HEK293 (cell line): ENCODE measurements at regions not wholly inside any gene's neighbourhood (a gene's known extent, or its start where the extent isn't known, plus 50 kb on each side); places are given as distances from the start of the nearest gene placed in this dataset.

Source experiments
- CTCF ChIA-PET: fragments of 350-600 bp; formaldehyde crosslinking; extraction: SDS; loops from one replicate; lab custom pipeline; 2021; ENCODE audit warnings: antibody characterized with exemption; lab: Yijun Ruan, JAX
- POLR2A ChIA-PET: fragments of 300-600 bp; formaldehyde crosslinking; extraction: SDS; loops from one replicate; lab custom pipeline; 2020; ENCODE audit warnings: antibody characterized with exemption, inconsistent platforms; lab: Yijun Ruan, JAX
- H3K27ac ChIP-seq: fragments of 200-500 bp; sonication (Bioruptor generic); 2 replicates; pipeline ENCODE4 v1.5.1; 2014; ENCODE audit warnings: low read depth, low read length, control low read depth, inconsistent platforms; ENCODE audit errors: extremely low read depth
- H3K36me3 ChIP-seq, 2 experiments: fragments of 200-500 bp in 1 of 2; sonication (Bioruptor generic) in 1 of 2; 1 replicate in 1 of 2; 2 replicates in 1 of 2; pipeline ENCODE4 v1.5.1; 2014 to 2017; ENCODE audit warnings: inconsistent platforms in 2 of 2, low read length in 2 of 2; ENCODE audit not compliant: control insufficient read depth in 2 of 2, insufficient read depth in 1 of 2
- H3K4me1 ChIP-seq: fragments of 200-500 bp; sonication (Bioruptor generic); 2 replicates; pipeline ENCODE4 v1.5.1; 2014; ENCODE audit warnings: mild to moderate bottlenecking, low read length, inconsistent platforms; ENCODE audit not compliant: control insufficient read depth, insufficient read depth
- H3K4me3 ChIP-seq: 2 replicates; pipeline ENCODE4 v1.5.1; 2011; ENCODE audit warnings: low read depth, mild to moderate bottlenecking, control low read depth, low read length, moderate library complexity
- H3K9me3 ChIP-seq: fragments of 200-500 bp; sonication (Bioruptor generic); 2 replicates; pipeline ENCODE4 v1.5.1; 2014; ENCODE audit warnings: low read depth, low read length, inconsistent platforms; ENCODE audit not compliant: control insufficient read depth, insufficient read depth
- AEBP2 ChIP-seq: fragments of 450-650 bp; formaldehyde crosslinking; IDR thresholded peaks from 2 replicates; pipeline ENCODE4 v1.5.1; 2016; ENCODE audit warnings: missing biosample characterization, missing genetic modification characterization, borderline replicate concordance
- BCL11A ChIP-seq: fragments of 450-650 bp; formaldehyde crosslinking; IDR thresholded peaks from 2 replicates; pipeline ENCODE4 v1.5.1; 2016; ENCODE audit warnings: low read depth, missing biosample characterization, missing genetic modification characterization
- ZNF114 ChIP-seq: fragments of 450-650 bp; formaldehyde crosslinking; IDR thresholded peaks from 2 replicates; pipeline ENCODE4 v1.5.0; 2017; ENCODE audit warnings: missing biosample characterization, missing genetic modification characterization
- ZNF148 ChIP-seq: fragments of 450-650 bp; formaldehyde crosslinking; IDR thresholded peaks from 2 replicates; pipeline ENCODE4 v1.5.0; 2017; ENCODE audit warnings: missing biosample characterization, missing genetic modification characterization, borderline replicate concordance
- ZNF16 ChIP-seq: fragments of 450-650 bp; formaldehyde crosslinking; IDR thresholded peaks from 2 replicates; pipeline ENCODE4 v1.5.1; 2016; ENCODE audit warnings: low read depth, missing biosample characterization, missing genetic modification characterization
- ZNF202 ChIP-seq: fragments of 450-650 bp; formaldehyde crosslinking; IDR thresholded peaks from 2 replicates; pipeline ENCODE4 v1.5.1; 2016; ENCODE audit warnings: missing biosample characterization, missing genetic modification characterization, borderline replicate concordance
- ZNF239 ChIP-seq: fragments of 450-650 bp; formaldehyde crosslinking; IDR thresholded peaks from 2 replicates; pipeline ENCODE4 v1.5.1; 2016; ENCODE audit warnings: missing biosample characterization, missing genetic modification characterization
- ZNF248 ChIP-seq: fragments of 450-650 bp; formaldehyde crosslinking; IDR thresholded peaks from 2 replicates; pipeline ENCODE4 v1.5.1; 2017; ENCODE audit warnings: missing biosample characterization, missing genetic modification characterization
- ZNF311 ChIP-seq: fragments of 450-650 bp; formaldehyde crosslinking; IDR thresholded peaks from 2 replicates; pipeline ENCODE4 v1.5.1; 2017; ENCODE audit warnings: missing biosample characterization, missing genetic modification characterization, borderline replicate concordance
- ZNF324 ChIP-seq: fragments of 450-650 bp; formaldehyde crosslinking; IDR thresholded peaks from 2 replicates; pipeline ENCODE4 v1.5.1; 2016; ENCODE audit warnings: missing biosample characterization, missing genetic modification characterization
- ZNF621 ChIP-seq: fragments of 450-650 bp; formaldehyde crosslinking; IDR thresholded peaks from 2 replicates; pipeline ENCODE4 v1.5.1; 2017; ENCODE audit warnings: missing biosample characterization, missing genetic modification characterization
- ZNF660 ChIP-seq: fragments of 450-650 bp; IDR thresholded peaks from 2 replicates; pipeline ENCODE4 v1.5.1; 2018; ENCODE audit warnings: missing biosample characterization, mild to moderate bottlenecking, missing genetic modification characterization
- ZNF792 ChIP-seq: fragments of 450-650 bp; formaldehyde crosslinking; IDR thresholded peaks from 2 replicates; pipeline ENCODE4 v1.5.1; 2016; ENCODE audit warnings: missing biosample characterization, missing genetic modification characterization
- TF ChIP-seq, protein P1 (sequence below): fragments of 450-650 bp; formaldehyde crosslinking; IDR thresholded peaks from 2 replicates; pipeline ENCODE4 v1.5.1; 2016; ENCODE audit warnings: missing biosample characterization, missing genetic modification characterization
- TF ChIP-seq, protein P2 (sequence below): fragments of 450-650 bp; formaldehyde crosslinking; IDR thresholded peaks from 2 replicates; pipeline ENCODE4 v1.5.1; 2016; ENCODE audit warnings: missing biosample characterization, missing genetic modification characterization
- TF ChIP-seq, protein P3 (sequence below): fragments of 450-650 bp; formaldehyde crosslinking; IDR thresholded peaks from 2 replicates; pipeline ENCODE4 v1.5.1; 2016; ENCODE audit warnings: missing biosample characterization, missing genetic modification characterization

- ChIA-PET POLR2A (no interaction called here), CTCF (interaction anchor here (0.5 kb wide), 1 partner anchor 1430 kb away, joined by 4 read pairs; no protein-coding TSS in a partner anchor)
- TF ChIP-seq, protein P1, sequence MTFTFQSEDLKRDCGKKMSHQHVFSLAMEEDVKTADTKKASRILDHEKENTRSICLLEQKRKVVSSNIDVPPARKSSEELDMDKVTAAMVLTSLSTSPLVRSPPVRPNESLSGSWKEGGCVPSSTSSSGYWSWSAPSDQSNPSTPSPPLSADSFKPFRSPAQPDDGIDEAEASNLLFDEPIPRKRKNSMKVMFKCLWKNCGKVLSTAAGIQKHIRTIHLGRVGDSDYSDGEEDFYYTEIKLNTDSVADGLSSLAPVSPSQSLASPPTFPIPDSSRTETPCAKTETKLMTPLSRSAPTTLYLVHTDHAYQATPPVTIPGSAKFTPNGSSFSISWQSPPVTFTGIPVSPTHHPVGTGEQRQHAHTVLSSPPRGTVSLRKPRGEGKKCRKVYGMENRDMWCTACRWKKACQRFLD (tag by site-specific recombination) = no peak
- TF ChIP-seq ZNF148 = no peak
- no peak for TF ChIP-seq AEBP2
- TF ChIP-seq ZNF792 (tag by site-specific recombination) = no peak
- TF ChIP-seq ZNF239 (tag by site-specific recombination) = no peak
- TF ChIP-seq ZNF324 = no peak
- TF ChIP-seq, protein P2, sequence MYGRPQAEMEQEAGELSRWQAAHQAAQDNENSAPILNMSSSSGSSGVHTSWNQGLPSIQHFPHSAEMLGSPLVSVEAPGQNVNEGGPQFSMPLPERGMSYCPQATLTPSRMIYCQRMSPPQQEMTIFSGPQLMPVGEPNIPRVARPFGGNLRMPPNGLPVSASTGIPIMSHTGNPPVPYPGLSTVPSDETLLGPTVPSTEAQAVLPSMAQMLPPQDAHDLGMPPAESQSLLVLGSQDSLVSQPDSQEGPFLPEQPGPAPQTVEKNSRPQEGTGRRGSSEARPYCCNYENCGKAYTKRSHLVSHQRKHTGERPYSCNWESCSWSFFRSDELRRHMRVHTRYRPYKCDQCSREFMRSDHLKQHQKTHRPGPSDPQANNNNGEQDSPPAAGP = no peak
- TF ChIP-seq BCL11A (tag by site-specific recombination) = no peak
- H3K4me3 ChIP-seq = no peak overlapping the region
- H3K27ac ChIP-seq = no peak overlapping the region
- no peaks in the 10 kb centered on the region for H3K4me1 ChIP-seq
- H3K9me3 ChIP-seq = no peaks in the 10 kb centered on the region
- no peaks in the 10 kb centered on the region for H3K36me3 ChIP-seq
These were observed 736.4 kb upstream of the LRFN5 start for GRCh38 chr14:40870252-40870651.

GRCh38 chr14:40859055-40859454 is 747.6 kb upstream of the LRFN5 start:
- H3K36me3 ChIP-seq = no peaks in the 10 kb centered on the region
- CTCF ChIA-PET = no interaction called here
- no peaks in the 10 kb centered on the region for H3K4me1 ChIP-seq
- H3K4me3 ChIP-seq = no peak overlapping the region
- H3K27ac ChIP-seq = no peak overlapping the region
- POLR2A ChIA-PET = no interaction called here
- TF ChIP-seq ZNF16 (tag by site-specific recombination) (no peak), ZNF621 (tag by site-specific recombination) (no peak), ZNF248 (tag by site-specific recombination) (no peak), ZNF202 (tag by site-specific recombination) (no peak), ZNF114 (no peak), ZNF660 (tag by site-specific recombination) (no peak), ZNF311 (tag by site-specific recombination) (no peak)
- TF ChIP-seq, protein P3, sequence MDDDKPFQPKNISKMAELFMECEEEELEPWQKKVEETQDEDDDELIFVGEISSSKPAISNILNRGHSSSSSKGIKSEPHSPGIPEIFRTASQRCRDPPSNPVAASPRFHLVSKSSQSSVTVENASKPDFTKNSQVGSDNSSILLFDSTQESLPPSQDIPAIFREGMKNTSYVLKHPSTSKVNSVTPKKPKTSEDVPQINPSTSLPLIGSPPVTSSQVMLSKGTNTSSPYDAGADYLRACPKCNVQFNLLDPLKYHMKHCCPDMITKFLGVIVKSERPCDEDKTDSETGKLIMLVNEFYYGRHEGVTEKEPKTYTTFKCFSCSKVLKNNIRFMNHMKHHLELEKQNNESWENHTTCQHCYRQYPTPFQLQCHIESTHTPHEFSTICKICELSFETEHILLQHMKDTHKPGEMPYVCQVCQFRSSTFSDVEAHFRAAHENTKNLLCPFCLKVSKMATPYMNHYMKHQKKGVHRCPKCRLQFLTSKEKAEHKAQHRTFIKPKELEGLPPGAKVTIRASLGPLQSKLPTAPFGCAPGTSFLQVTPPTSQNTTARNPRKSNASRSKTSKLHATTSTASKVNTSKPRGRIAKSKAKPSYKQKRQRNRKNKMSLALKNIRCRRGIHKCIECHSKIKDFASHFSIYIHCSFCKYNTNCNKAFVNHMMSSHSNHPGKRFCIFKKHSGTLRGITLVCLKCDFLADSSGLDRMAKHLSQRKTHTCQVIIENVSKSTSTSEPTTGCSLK (tag by site-specific recombination) = no peak
- TF ChIP-seq, all 188 proteins: peak for 0
- no peaks in the 10 kb centered on the region for H3K9me3 ChIP-seq
